Thyroid gland (tissue), 4 donors: ENCODE measurements at regions not wholly inside any gene's neighbourhood (a gene's known extent, or its start where the extent isn't known, plus 50 kb on each side); places are given as distances from the start of the nearest gene placed in this dataset.

Source experiments
- DNase-seq, 2 donors: peaks; one replicate each; pipeline ENCODE4 v3.0.0-alpha.2; 2019
- H3K27ac ChIP-seq, 3 donors: fragments of 200-600 bp; sonication (generic); 1 replicate in 2 of 3; 2 replicates in 1 of 3; pipeline ENCODE4 v1.5.1; 2016 to 2019; ENCODE audit warnings: mild to moderate bottlenecking in 1 of 3, moderate library complexity in 1 of 3
- H3K27me3 ChIP-seq: fragments of 200-600 bp; sonication (generic); one replicate; pipeline ENCODE4 v1.5.1; 2019
- H3K36me3 ChIP-seq, 2 donors: fragments of 200-600 bp; sonication (generic); one replicate each; pipeline ENCODE4 v1.5.1; 2016 to 2019
- H3K4me1 ChIP-seq, 2 donors: fragments of 200-600 bp; sonication (generic); one replicate each; pipeline ENCODE4 v1.5.1; 2017 to 2019
- H3K4me3 ChIP-seq, 3 donors: fragments of 200-600 bp; sonication (generic); replicated peaks in 1 of 3; 1 replicate in 2 of 3; 2 replicates in 1 of 3; pipeline ENCODE4 v1.5.1; 2016; ENCODE audit warnings: mild to moderate bottlenecking in 1 of 3
- H3K9me3 ChIP-seq: fragments of 200-600 bp; sonication (generic); one replicate; pipeline ENCODE4 v1.5.1; 2017
- POLR2A ChIP-seq, 2 donors: fragments of 450-650 bp; IDR thresholded peaks; one replicate each; pipeline ENCODE4 v1.6.1; 2017; ENCODE audit warnings: antibody characterized with exemption in 2 of 2, mild to moderate bottlenecking in 2 of 2, moderate library complexity in 1 of 2
- WGBS, 2 donors: methylation state at CpG; one replicate each; pipeline ENCODE4 v1.1.5; 2017; 5-methylcytosine and 5-hydroxymethylcytosine counted together
- intact Hi-C: fragments of 100-400 bp; cut with DNase I; formaldehyde crosslinking; loops from one replicate; pipeline ENCODE4 v1.15.1; 2023
- TF ChIP-seq, protein P1 (sequence below), 6 experiments: fragments of 200-600 bp in 3 of 6; fragments of 450-650 bp in 3 of 6; sonication (generic) in 3 of 6; IDR thresholded peaks; one replicate each; pipeline ENCODE4 v1.5.1; 2016 to 2019; ENCODE audit warnings: antibody characterized with exemption in 6 of 6, mild to moderate bottlenecking in 2 of 6, inconsistent platforms in 1 of 6, moderate library complexity in 1 of 6

DNA sequence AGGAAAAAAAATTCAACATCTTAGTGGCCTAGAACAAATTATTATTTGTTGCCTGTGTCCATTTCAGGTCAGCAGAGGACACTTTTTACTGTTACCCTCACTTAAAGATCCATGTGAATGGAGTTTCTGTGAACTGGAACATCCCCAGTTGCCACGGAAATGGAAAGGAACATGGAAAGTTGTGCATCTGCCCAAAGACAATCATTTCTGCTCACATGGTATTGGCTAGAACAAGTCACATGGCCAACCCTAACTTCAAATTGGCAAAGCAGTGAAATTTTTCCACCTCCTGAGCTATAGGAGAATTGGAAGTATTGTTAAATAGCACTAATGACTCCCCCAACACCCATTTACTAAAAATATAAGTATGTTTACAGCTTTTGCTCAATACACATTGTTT, 71.2 kb upstream of the CCBE1 start:
- H3K9me3 ChIP-seq, result no peaks in the 10 kb centered on the region
- no peak for TF ChIP-seq POLR2A (IDR thresholded peaks at IDR 0.05)
- TF ChIP-seq, protein P1, sequence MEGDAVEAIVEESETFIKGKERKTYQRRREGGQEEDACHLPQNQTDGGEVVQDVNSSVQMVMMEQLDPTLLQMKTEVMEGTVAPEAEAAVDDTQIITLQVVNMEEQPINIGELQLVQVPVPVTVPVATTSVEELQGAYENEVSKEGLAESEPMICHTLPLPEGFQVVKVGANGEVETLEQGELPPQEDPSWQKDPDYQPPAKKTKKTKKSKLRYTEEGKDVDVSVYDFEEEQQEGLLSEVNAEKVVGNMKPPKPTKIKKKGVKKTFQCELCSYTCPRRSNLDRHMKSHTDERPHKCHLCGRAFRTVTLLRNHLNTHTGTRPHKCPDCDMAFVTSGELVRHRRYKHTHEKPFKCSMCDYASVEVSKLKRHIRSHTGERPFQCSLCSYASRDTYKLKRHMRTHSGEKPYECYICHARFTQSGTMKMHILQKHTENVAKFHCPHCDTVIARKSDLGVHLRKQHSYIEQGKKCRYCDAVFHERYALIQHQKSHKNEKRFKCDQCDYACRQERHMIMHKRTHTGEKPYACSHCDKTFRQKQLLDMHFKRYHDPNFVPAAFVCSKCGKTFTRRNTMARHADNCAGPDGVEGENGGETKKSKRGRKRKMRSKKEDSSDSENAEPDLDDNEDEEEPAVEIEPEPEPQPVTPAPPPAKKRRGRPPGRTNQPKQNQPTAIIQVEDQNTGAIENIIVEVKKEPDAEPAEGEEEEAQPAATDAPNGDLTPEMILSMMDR (IDR thresholded peaks at IDR 0.05), result no peak
- no peaks in the 10 kb centered on the region for H3K27me3 ChIP-seq
- intact Hi-C loops, result no loop called here
- H3K4me3 ChIP-seq, result no peak overlapping the region
- WGBS, 2 donors, result 75 to 89% methylated on average over 1 of the region's 1 CpG
- H3K4me1 ChIP-seq, result no peaks in the 10 kb centered on the region
- no peak overlapping the region for H3K27ac ChIP-seq
- no peaks in the 10 kb centered on the region for H3K36me3 ChIP-seq
- DNase-seq, result no peak

DNA sequence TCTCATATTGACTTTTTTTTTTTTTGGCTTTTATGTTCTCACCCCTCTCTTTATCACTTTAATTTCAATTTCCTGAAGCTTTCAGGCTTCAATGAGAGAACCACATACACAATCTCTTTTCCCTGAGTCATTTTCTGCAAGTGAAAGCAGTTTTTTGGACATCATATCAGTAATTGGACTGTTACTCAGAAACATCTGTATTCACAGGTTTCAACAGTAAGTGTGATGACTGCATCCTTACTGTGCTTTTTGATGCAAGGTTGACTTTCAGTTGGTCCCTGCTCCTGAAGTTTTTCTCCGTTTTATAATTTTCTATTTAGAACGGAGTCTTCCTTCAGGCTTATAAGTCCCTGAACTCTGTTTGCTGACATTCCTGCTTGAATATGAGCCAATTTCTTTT, 70.5 kb upstream of the CCBE1 start:
- DNase-seq, result no peak
- Histone ChIP-seq H3K4me1 (no peaks in the 10 kb centered on the region), H3K9me3 (no peaks in the 10 kb centered on the region), H3K27ac (no peak overlapping the region), H3K4me3 (no peak overlapping the region), H3K36me3 (no peaks in the 10 kb centered on the region), H3K27me3 (no peaks in the 10 kb centered on the region)
- 82 to 90% methylated on average over 2 of the region's 2 CpGs for WGBS, 2 donors
- TF ChIP-seq, protein P1 (IDR thresholded peaks at IDR 0.05), result no peak
- TF ChIP-seq POLR2A (IDR thresholded peaks at IDR 0.05), result no peak
- intact Hi-C loops, result no loop called here

DNA sequence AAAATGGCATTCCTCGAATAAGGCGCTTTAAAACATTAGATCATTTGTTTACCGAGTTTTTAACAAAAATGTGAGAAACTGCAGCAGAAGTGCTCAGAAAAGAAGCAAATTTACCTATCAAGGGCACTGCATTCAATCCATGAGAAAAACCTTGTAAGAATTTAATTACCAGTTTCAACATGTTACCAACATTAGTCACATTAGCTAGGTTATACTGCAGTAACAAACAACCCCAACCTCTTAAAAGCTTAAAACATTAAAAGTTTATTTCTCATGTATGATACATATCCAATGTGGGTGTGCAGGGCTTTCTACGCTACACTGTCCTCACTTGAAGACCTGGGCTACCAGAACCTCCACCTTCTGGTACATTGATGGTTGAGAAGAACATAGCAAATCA, 68.1 kb upstream of the CCBE1 start:
- no peak overlapping the region for H3K27ac ChIP-seq
- no peak for TF ChIP-seq POLR2A (IDR thresholded peaks at IDR 0.05)
- TF ChIP-seq, protein P1 (IDR thresholded peaks at IDR 0.05), result no peak
- 91 to 95% methylated on average over 4 of the region's 4 CpGs for WGBS, 2 donors
- no peaks in the 10 kb centered on the region for H3K9me3 ChIP-seq
- no peaks in the 10 kb centered on the region for H3K36me3 ChIP-seq
- no peaks in the 10 kb centered on the region for H3K27me3 ChIP-seq
- no peak overlapping the region for H3K4me3 ChIP-seq
- intact Hi-C loops, result no loop called here
- no peaks in the 10 kb centered on the region for H3K4me1 ChIP-seq
- DNase-seq, result no peak

DNA sequence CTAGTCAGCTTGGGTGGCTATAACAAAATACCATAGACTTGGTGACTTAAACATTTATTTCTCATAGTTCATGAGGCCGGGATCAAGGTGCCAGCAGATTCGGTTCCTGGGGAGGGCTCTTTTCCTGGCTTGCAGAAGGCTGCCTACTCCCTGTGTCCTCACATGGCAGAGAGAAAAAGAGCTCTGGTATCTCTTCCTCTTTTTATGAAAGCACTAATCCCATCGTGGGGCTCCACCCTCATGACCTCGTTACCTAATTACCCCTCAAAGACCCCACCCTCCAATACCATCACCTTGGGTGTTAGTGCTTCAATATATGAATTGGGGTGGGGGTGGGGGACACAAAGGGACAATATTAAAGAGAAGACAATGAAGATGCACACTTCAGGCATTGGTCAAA, 67.1 kb upstream of the CCBE1 start:
- Histone ChIP-seq H3K27ac (no peak overlapping the region), H3K4me1 (no peaks in the 10 kb centered on the region), H3K4me3 (no peak overlapping the region), H3K9me3 (no peaks in the 10 kb centered on the region), H3K27me3 (no peaks in the 10 kb centered on the region), H3K36me3 (no peaks in the 10 kb centered on the region)
- TF ChIP-seq POLR2A (IDR thresholded peaks at IDR 0.05), result no peak
- TF ChIP-seq, protein P1 (IDR thresholded peaks at IDR 0.05), result no peak
- DNase-seq, result no peak
- whole genome bisulfite sequencing, 2 donors, result 73 to 78% methylated on average over 3 to 4 of the region's 4 CpGs
- intact Hi-C loops, result no loop called here

DNA sequence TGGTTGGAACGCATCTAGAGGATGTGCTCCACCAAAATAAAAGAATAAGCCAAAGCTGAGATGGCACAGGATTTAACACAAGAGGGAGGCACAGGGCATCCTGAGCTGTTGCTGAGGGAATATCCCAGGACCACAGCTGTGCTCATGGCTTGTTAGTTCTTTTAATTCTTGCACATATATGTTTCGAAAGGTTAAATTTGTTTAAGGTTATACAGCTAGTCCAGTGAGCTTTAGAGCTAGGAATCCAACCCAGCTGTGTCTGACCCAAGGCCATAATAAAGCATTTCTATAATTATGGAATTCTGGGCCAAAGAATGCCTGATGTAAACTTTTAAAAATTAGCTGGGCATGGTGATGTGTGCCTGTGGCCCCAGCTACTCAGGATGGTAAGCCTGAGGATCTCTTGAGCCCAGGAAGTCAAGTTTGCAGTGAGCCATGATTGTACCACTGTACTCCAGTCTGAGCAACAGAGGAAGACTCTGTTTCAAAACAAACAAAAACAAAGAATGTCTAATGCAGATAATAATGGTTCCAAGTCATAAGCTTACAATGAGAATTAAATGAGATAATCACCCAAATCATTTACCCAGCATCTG, 66.4 kb upstream of the CCBE1 start:
- H3K27ac ChIP-seq, result no peak overlapping the region
- 88 to 93% methylated on average over 2 of the region's 2 CpGs for WGBS, 2 donors
- no peaks in the 10 kb centered on the region for H3K36me3 ChIP-seq
- H3K27me3 ChIP-seq, result no peaks in the 10 kb centered on the region
- H3K4me1 ChIP-seq, result no peaks in the 10 kb centered on the region
- no peak overlapping the region for H3K4me3 ChIP-seq
- no peak for TF ChIP-seq POLR2A (IDR thresholded peaks at IDR 0.05)
- TF ChIP-seq, protein P1 (IDR thresholded peaks at IDR 0.05), result no peak
- DNase-seq, result no peak
- no peaks in the 10 kb centered on the region for H3K9me3 ChIP-seq
- intact Hi-C loops, result no loop called here
